ENCODE measurements at regions not wholly inside any gene's neighbourhood (a gene's known extent, or its start where the extent isn't known, plus 50 kb on each side); places are given as distances from the start of the nearest gene placed in this dataset.

DNA sequence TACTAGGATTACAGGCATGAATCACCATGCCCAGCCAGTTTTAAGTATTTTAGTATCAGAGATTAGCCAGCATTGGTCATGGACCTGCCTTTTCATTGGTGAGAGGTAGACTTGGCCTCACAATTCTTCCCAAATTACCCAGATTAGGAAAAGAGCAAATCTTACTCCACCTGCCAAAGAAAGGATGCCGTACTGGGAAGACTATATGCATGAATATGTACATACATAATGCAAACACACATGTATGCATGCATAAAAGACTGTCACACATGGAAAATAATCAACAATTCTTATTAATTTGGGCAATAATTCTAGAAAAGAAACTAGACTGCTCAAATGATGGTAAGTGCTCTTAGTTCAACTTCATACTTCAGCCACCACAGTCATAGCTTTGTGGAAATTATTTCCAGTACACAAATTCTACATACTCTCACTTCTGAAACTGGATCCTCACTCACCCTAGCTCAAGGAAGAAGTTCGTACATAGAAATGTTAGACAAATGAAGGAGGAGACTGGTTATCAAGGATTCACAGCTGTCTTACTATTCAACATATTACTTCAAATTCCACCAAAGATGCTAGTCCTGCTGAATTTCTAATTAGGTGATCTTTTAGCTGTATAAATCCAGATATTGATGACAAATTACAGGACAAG, 73.7 kb downstream of the MINAR2 start:
- no peak for DNase-seq (ENCODE audit: extremely low read depth in 1 of 11, low read depth in 9 of 11, low spot score in 4 of 11)

DNA sequence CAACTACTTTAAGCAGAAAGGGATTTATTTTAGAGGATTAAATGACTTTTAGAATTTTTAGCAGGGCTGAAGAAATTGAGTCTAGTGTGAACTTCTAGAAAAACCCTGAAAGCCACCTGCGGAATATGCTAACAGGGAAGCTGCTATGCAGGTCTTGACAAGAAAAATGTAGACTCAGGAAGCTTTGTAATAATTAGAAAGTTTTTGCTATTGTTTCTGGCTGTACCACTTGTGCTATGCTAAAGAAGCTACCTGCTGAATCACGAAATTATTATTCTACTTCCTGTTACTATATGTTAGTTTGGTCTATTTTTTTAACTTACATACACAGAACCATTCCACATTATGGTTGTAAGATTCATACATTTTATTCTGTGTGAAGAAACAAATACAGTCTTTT, 74.0 kb upstream of the CHSY3 start:
- DNase-seq (ENCODE audit: extremely low read depth in 1 of 11, low read depth in 9 of 11, low spot score in 4 of 11): no peak

DNA sequence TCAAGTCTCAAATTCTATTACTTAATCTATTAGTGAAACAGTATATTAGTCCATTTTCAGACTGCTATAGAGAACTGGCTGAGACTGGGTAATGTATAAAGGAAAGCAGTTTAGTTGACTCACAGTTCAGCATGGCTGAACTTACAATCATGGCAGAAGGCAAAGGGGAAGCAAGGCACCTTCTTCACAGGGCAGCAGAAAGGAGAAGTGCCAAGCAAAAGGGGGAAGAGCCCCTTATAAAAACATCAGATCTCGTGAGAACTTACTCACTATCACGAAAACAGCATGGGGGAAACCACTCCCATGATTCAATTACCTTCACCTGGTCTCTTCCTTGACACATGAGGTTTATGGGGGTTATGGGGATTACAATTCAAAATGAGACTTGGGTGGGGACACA, 67.9 kb upstream of the CHSY3 start:
- no peak for DNase-seq (ENCODE audit: extremely low read depth in 1 of 11, low read depth in 9 of 11, low spot score in 4 of 11)

DNA sequence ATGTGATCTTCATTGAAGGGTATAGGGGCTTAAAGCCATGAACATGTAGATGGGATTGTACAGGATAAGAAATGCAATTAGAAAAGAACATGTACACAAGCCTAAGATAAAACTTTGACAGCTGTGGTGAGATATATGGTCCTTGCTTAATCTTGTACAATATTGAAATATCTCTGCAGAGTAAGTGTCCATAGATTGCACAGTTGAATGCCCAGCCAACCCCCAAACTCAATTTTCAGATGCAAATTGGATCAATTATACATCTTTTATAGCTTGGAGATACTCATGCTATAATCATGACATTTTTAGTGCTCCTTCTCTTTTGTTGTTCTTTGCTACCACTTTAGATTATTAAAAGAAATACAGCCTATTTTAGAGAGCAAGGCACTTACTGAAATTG, 59.5 kb upstream of the CHSY3 start:
- DNase-seq (ENCODE audit: extremely low read depth in 1 of 11, low read depth in 9 of 11, low spot score in 4 of 11): no peak

DNA sequence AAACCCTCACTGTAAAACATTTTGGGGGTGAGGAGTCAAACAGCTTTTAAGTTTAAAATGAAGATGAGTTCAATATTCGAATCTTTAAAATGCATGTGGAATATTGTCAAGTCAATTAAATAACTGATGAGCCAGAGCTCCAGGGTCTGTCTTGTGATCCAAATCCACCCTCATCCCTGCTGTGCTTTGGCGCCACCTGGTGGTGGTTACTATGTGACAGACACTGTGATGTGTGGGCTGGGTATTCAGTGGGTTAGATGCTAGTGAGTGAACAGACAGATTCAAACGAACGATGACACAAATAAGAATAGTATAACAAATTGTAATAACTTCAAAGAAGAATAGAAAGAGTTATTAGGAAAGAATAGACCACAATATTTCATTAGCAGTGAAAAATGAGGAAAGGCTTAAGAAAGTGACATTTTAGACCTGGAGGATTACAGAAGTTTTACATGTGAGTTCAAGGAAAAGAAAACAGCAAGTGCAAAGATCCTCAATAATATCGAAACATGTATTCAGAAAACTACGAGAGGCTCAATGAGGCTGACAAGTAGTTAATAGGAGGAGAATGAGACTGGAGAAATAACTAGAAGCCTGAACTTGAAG, 51.4 kb upstream of the CHSY3 start:
- DNase-seq (ENCODE audit: extremely low read depth in 1 of 11, low read depth in 9 of 11, low spot score in 4 of 11): peak; percentile 36 to 64 (median 51)

DNA sequence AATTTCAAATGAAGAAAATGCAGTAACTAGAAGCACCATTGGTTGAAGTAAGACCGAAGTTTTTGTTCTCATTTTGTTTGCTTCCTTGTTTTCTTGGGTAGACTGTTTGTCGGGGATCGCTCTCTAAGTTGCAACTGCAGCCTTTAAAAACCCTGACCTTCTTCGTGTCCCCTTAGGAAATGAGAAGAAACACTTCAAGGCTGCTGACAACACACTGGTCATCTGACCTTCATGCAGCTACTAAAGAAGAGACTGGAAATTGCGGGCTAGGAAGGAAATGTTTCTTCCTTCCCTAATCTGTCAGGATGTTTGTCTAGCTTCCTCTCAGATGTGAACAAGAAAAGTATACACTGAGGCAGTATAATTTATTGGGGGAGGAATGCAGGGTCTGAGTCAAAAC, 50.7 kb upstream of the CHSY3 start:
- no peak for DNase-seq (ENCODE audit: extremely low read depth in 1 of 11, low read depth in 9 of 11, low spot score in 4 of 11)

All from renal cortex interstitium (tissue), 11 donors.